ENCODE measurements at regions not wholly inside any gene's neighbourhood (a gene's known extent, or its start where the extent isn't known, plus 50 kb on each side); places are given as distances from the start of the nearest gene placed in this dataset.

DNA sequence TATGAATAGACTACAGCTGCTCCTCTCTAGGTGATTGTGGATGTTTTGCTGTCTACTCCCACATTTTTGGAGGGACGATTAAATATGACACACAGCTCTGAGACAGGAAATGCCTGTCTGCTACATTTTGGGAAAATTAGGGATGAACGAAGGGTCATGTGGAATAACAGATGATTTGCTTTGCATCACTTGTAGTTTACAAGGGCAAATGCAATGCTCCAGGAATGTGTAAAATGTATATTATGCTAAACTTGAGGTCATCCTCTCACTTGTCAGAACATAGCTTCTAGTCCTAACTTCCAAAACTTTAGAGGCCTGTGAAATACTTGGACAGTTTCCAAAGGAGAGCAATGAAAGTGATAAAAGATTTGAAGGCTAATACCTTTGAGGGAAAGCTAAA, 284.2 kb upstream of the DACH1 start:
- TF ChIP-seq CTCF (conservative IDR thresholded peaks at IDR 0.05; ENCODE audit: low read depth, low read length): no peak
- no peak for TF ChIP-seq EZH2phosphoT487 (IDR thresholded peaks at IDR 0.05; ENCODE audit: borderline replicate concordance, low read length)
